ENCODE measurements at regions not wholly inside any gene's neighbourhood (a gene's known extent, or its start where the extent isn't known, plus 50 kb on each side); places are given as distances from the start of the nearest gene placed in this dataset.
"Not testable (repeated sequence)": the region's sequence is repeated elsewhere in the genome, so short reads cannot be mapped to it uniquely, and the experiment has no call there.

- Histone ChIP-seq H3K27me3 (no peaks in the 10 kb centered on the region), H3K4me3 (replicated peaks in 1 of 3) (no peak overlapping the region), H3K27ac (peak overlapping the region; percentile 3 to 8 (median 6)), H3K4me1 (no peaks in the 10 kb centered on the region), H3K9me3 (no peaks in the 10 kb centered on the region), H3K36me3 (no peaks in the 10 kb centered on the region)
- DNase-seq, result no peak
- intact Hi-C loops (cut with DNase I), result no loop called here
- TF ChIP-seq CTCF (IDR thresholded peaks at IDR 0.05) (no peak), POLR2A (IDR thresholded peaks at IDR 0.05) (no peak)
- 53 to 60% methylated on average over 5 of the region's 5 CpGs for WGBS, 2 donors
Measured at GRCh38 chr2:12465631-12466135, 251.1 kb upstream of the TRIB2 start.

GRCh38 chr2:12467303-12467702, 249.4 kb upstream of the TRIB2 start:
- intact Hi-C loops (cut with DNase I), result no loop called here
- Histone ChIP-seq H3K9me3 (no peaks in the 10 kb centered on the region), H3K36me3 (no peaks in the 10 kb centered on the region), H3K27ac (no peak overlapping the region), H3K4me1 (no peaks in the 10 kb centered on the region), H3K27me3 (no peaks in the 10 kb centered on the region), H3K4me3 (replicated peaks in 1 of 3) (no peak overlapping the region)
- DNase-seq, result no peak
- no peak for TF ChIP-seq POLR2A (IDR thresholded peaks at IDR 0.05)
- no peak for TF ChIP-seq CTCF (IDR thresholded peaks at IDR 0.05)
- 94 to 95% methylated on average over 4 of the region's 4 CpGs for WGBS, 2 donors

GRCh38 chr2:12469141-12469561, 247.6 kb upstream of the TRIB2 start:
- no peak for DNase-seq
- Histone ChIP-seq H3K27ac (no peak overlapping the region), H3K4me3 (replicated peaks in 1 of 3) (no peak overlapping the region), H3K27me3 (no peaks in the 10 kb centered on the region), H3K36me3 (no peaks in the 10 kb centered on the region), H3K4me1 (no peaks in the 10 kb centered on the region), H3K9me3 (no peaks in the 10 kb centered on the region)
- 80 to 94% methylated on average over 3 of the region's 3 CpGs for WGBS, 2 donors
- intact Hi-C loops (cut with DNase I), result no loop called here
- TF ChIP-seq CTCF (IDR thresholded peaks at IDR 0.05), result no peak
- TF ChIP-seq POLR2A (IDR thresholded peaks at IDR 0.05), result no peak

GRCh38 chr2:12472265-12472664, 244.5 kb upstream of the TRIB2 start:
- H3K4me1 ChIP-seq; H3K36me3 ChIP-seq; H3K4me3 ChIP-seq (replicated peaks in 1 of 3); intact Hi-C loops (cut with DNase I); H3K27me3 ChIP-seq; DNase-seq; H3K27ac ChIP-seq; H3K9me3 ChIP-seq: not testable (repeated sequence)

GRCh38 chr2:12478151-12479064, 238.3 kb upstream of the TRIB2 start:
- TF ChIP-seq CTCF (IDR thresholded peaks at IDR 0.05) (no peak), POLR2A (IDR thresholded peaks at IDR 0.05) (no peak)
- intact Hi-C loops (cut with DNase I), result no loop called here
- DNase-seq, result no peak
- Histone ChIP-seq H3K27me3 (no peaks in the 10 kb centered on the region), H3K36me3 (no peaks in the 10 kb centered on the region), H3K4me1 (no peaks in the 10 kb centered on the region), H3K27ac (no peak overlapping the region), H3K4me3 (replicated peaks in 1 of 3) (no peak overlapping the region), H3K9me3 (no peaks in the 10 kb centered on the region)
- 79 to 82% methylated on average over 9 of the region's 9 CpGs for WGBS, 2 donors
